Activated T-cell treated with anti-CD3 and anti-CD28 coated beads, Interleukin-2, amount 50 U/mL, for 4 hours (primary cell): ENCODE measurements at regions not wholly inside any gene's neighbourhood (a gene's known extent, or its start where the extent isn't known, plus 50 kb on each side); places are given as distances from the start of the nearest gene placed in this dataset.
"Not testable (repeated sequence)": the region's sequence is repeated elsewhere in the genome, so short reads cannot be mapped to it uniquely, and the experiment has no call there.

Experiments used
- ATAC-seq, 2 donors: fragments of 200-7000 bp; cut with Tn5 transposase; one replicate each; pipeline ENCODE4 v1.10.0; 2021
- DNase-seq: peaks from one replicate; pipeline ENCODE4 v3.0.0-alpha.2; 2020
- H3K27me3 Mint-ChIP-seq: one replicate; pipeline ENCODE4 v1.8.0; 2021; ENCODE audit warnings: low read depth, mixed read lengths
- H3K36me3 Mint-ChIP-seq: one replicate; pipeline ENCODE4 v1.8.0; 2022; ENCODE audit warnings: mixed read lengths; ENCODE audit not compliant: insufficient read depth
- H3K4me1 Mint-ChIP-seq: one replicate; pipeline ENCODE4 v1.8.0; 2021; ENCODE audit warnings: low read depth, mixed read lengths
- H3K4me3 Mint-ChIP-seq: one replicate; pipeline ENCODE4 v1.8.0; 2021; ENCODE audit warnings: mild to moderate bottlenecking, moderate library complexity, mixed read lengths
- H3K9me3 Mint-ChIP-seq: one replicate; pipeline ENCODE4 v1.8.0; 2021; ENCODE audit warnings: mixed read lengths

DNA sequence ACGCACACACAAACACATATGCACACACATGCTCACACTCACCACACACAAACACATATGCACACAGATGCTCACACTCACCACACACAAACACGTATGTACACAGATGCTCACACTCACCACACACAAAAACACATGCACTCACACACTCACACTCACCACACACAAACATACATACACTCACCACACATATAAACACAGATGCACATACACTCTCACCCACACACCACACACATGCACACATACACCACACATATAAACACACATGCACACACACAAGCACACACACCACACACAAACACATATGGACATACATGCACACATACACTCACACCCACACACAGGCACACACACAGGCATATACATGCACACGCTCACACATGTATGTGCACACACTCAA, 112.3 kb downstream of the ERMARD start:
- H3K36me3 Mint-ChIP-seq, result no peaks in the 10 kb centered on the region
- DNase-seq (no peak), ATAC-seq (no peak)
- peaks cover 16% of the 10 kb centered on the region for H3K4me1 Mint-ChIP-seq
- H3K4me3 Mint-ChIP-seq, result no peak overlapping the region
- no peaks in the 10 kb centered on the region for H3K9me3 Mint-ChIP-seq
- no peaks in the 10 kb centered on the region for H3K27me3 Mint-ChIP-seq

DNA sequence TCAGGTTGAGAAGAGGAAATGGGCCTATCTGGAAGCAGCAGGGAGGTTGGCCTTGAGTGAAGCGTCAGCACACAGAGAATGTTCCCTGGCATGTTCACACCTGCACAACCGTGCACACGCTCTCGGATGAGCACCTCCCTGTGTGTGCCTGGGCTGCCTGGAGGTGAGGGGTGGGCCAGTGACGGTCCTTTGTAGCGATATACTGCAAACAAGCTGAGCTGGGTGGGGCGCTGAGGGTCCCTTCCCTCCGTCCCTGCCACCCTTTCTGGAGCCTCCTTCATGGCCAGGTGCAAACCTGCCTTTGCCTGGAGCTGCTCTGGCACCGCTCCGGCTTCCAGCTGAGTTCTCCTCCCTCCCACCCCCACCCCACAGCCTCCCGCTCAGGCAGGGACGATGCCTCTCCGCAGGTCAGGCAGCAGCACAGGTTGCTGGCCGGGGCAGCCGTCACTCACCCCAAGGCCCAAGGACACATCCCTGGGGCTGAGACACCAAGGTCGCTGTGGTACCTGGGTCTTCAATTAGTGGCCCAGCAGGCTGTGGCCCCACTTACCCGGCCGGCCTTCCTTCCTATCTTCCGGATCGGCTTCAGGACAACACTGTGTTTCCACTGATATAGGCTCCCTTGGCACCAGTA, 111.6 kb downstream of the ERMARD start:
- H3K4me3 Mint-ChIP-seq, result no peak overlapping the region

DNA sequence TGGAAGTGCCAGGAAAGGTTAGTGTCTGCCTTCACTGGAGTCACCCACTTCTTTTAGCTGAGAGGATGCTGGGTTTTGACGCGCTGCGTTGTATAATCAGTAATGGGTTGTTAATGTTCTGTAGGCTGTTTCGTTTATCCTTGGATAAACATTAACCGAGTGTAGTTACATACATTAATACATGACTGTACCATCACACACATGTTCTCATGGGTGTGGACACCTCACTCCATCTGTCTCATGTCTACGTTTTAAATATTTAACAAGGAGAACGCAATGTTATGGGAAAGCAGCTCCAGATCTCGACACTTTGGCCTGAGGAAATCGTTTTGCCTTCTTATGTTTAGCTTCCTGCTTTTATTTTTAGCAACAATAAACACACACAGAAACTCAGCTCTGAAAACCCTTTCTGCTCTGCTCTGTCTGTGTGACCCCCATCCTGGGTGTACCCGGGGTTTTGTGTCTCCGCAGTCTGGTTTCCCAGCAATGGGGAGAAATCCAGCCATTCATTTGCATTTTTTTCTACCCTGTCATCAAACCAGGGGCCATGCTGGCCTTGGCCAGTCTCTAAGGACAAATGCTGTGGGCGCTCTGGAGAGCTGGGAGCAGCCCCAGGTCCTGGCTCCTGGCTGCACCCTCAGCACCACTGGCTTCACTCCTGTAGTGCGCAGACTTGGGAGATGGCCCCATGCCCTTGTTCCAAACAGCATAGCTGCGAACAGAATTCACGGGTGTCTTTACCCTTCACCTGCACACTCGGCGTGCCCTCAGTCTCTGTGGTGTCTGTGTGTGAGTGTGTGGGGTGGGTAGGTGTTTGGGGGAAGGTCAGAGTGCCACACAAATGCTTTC, 110.8 kb downstream of the ERMARD start:
- ATAC-seq (no peak), DNase-seq (no peak)
- Mint-ChIP-seq H3K36me3 (no peaks in the 10 kb centered on the region), H3K27me3 (no peaks in the 10 kb centered on the region), H3K9me3 (peaks cover 2% of the 10 kb centered on the region), H3K4me3 (no peak overlapping the region), H3K4me1 (peaks cover 8% of the 10 kb centered on the region)

More for the DNA sequence above, 111.6 kb downstream of the ERMARD start:
- peaks cover 10% of the 10 kb centered on the region for H3K4me1 Mint-ChIP-seq
- H3K9me3 Mint-ChIP-seq, result no peaks in the 10 kb centered on the region
- ATAC-seq (no peak), DNase-seq (no peak)
- H3K27me3 Mint-ChIP-seq, result no peaks in the 10 kb centered on the region
- H3K36me3 Mint-ChIP-seq, result no peaks in the 10 kb centered on the region

DNA sequence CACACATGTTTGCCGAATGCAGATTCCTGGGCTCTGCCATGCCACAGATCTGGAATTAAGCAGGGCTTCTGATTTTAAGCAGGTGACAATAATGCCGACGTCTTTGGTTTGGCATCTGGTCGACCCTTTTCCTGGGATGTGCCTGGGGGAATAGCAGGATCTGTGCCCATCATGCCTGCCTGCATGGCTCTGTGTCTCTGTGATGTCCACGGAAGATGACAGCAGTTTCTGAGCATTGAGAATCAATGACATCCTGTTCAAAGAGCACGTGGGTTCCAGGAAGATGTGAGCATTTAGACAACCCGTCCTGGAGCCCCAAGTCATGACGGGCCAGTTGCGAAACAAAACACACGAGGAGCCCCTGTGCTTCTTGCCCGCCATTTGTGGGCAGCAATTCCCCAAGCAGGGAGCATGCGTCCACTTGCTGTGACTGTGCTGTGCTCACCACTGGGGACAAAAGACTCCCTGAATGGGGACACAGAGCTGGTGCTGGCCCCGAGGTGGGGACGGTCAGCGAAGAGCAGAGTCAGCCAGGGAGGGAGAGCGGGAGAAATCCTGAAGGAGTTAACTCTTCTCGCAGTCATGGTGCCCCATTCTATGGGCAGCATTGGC, 110.1 kb downstream of the ERMARD start:
- Mint-ChIP-seq H3K4me1 (peaks cover 6% of the 10 kb centered on the region), H3K4me3 (no peak overlapping the region), H3K9me3 (peaks cover 4% of the 10 kb centered on the region), H3K27me3 (no peaks in the 10 kb centered on the region), H3K36me3 (no peaks in the 10 kb centered on the region)
- DNase-seq (no peak), ATAC-seq (no peak)

DNA sequence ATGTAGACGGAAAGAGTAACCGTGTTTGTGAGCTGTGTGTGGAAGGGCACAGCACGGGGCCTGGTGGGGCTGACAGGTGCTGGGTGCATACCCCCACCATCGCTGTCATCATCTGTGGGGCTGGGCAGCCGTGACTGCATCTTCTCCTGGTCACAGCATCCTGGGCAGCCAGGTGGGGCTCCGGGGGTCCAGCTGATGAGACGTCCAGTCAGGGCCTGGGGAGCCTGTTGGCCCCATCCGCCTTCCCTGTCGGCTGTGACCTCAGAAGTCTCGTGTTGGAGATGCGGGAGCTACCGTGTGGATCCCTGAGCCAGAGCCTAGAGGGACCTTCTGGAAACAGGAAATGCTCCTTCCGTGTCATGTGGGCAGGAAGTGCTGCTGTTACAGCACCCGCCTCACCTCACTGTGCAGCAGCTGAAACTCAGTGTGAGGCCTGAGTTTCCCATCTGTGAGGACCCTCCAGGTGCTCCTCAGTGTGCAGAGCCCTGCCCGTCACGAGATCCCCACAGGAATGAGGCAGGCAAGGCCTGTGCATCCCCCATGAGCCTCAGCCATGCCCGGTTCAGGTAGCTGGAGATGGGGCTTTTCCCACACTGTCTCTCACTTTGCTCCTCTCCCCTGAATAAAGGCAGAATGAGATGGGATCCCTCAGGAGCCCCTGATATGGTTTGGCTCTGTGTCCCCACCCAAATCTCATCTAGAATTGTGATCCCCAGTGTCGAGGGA, 108.7 kb downstream of the ERMARD start:
- DNase-seq, result no peak
- H3K4me1 Mint-ChIP-seq, result peaks cover 6% of the 10 kb centered on the region
- no peaks in the 10 kb centered on the region for H3K27me3 Mint-ChIP-seq
- no peaks in the 10 kb centered on the region for H3K36me3 Mint-ChIP-seq
- H3K9me3 Mint-ChIP-seq, result peaks cover 4% of the 10 kb centered on the region
- ATAC-seq, result peak in 1 of 2 donors; percentile 40
- no peak overlapping the region for H3K4me3 Mint-ChIP-seq

DNA sequence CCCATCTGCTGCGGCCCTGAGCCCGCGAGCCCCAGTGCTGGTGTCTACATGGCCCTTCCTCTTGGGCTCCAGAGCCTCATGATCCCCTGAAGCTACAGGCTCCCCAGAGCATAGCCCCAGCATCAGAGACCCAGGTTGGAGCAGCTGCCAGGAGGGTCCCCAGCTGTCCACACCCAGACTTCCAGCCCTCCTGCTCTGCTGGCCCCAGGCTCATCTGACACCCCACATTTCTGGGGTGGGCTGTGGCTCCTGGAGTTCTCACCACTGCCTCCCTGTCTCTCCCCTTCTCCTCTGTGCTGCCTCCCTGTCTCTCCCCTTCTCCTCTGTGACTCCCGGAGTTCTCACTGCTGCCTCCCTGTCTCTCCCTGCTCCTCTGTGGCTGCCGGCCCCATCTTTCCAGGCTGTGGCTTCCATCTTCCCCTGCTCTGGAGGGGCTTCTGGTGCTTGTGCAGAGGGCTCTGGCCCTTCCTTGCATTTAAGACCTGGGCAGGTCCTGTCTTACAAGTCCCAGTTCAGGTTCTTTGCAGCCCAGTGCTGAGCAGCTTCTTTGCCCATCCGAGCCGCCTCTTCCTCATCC, 108.1 kb downstream of the ERMARD start:
- H3K36me3 Mint-ChIP-seq, result no peaks in the 10 kb centered on the region

DNA sequence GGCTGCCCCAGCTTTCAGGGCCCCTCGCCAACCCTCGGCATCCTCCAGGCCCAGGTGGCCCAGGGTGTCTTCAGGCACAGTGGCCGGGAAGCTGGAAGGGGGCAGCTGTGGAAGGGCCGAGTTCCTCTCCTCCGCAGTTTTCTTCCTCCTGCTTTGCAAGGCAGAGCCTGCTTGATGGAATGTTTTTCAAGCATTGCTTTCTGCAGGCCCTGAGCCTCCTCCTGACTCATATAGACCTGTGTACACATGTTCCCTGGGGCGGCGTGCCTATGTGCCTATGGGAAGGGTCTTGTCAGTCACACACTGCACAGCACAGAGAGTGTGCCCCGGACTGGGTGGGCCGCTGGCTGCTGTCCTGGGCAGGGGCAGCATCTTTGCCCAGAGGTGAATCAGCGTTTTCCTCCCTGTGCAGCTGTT, 107.5 kb downstream of the ERMARD start:
- H3K4me3 Mint-ChIP-seq, result no peak overlapping the region
- H3K4me1 Mint-ChIP-seq, result peaks cover 6% of the 10 kb centered on the region
- H3K9me3 Mint-ChIP-seq, result peaks cover 4% of the 10 kb centered on the region
- no peaks in the 10 kb centered on the region for H3K27me3 Mint-ChIP-seq
- H3K36me3 Mint-ChIP-seq, result no peaks in the 10 kb centered on the region
- no peak for DNase-seq
- ATAC-seq, result no peak

More for the DNA sequence above, 108.1 kb downstream of the ERMARD start:
- no peak overlapping the region for H3K4me3 Mint-ChIP-seq
- H3K9me3 Mint-ChIP-seq, result peaks cover 4% of the 10 kb centered on the region
- DNase-seq (no peak), ATAC-seq (no peak)
- H3K27me3 Mint-ChIP-seq, result no peaks in the 10 kb centered on the region
- H3K4me1 Mint-ChIP-seq, result peaks cover 6% of the 10 kb centered on the region

DNA sequence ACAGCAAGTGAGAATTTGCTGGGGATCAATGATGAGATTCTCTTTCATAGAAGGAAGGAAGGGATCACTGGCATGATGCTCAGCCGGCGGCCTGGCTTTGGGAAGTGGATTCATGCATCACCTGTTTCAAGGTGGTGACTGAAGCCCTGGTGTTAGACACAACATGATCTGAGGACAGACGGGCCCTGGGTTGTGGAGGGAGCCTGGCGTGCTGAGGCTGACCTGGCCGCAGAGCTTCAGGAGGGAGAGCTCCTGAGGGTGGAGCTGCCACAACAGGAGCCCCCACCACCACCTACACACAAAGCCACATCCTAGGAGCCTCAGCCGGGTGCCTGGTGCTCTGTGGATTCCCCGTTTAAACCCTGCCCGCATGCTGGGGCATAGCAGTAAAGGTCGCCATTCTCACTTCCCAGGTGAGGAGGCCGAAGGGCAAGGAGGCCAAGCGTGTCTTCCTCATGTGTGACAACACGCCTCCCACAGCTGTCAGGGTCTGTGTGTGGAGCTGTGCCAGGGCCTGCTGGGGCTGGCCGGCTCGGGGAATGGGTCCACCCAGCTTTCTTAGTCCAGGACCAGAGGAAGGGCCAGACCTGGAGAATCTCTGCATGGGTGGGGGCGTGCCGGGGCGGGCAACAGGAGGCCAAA, 107.0 kb downstream of the ERMARD start:
- ATAC-seq, result no peak
- peaks cover 4% of the 10 kb centered on the region for H3K9me3 Mint-ChIP-seq

DNA sequence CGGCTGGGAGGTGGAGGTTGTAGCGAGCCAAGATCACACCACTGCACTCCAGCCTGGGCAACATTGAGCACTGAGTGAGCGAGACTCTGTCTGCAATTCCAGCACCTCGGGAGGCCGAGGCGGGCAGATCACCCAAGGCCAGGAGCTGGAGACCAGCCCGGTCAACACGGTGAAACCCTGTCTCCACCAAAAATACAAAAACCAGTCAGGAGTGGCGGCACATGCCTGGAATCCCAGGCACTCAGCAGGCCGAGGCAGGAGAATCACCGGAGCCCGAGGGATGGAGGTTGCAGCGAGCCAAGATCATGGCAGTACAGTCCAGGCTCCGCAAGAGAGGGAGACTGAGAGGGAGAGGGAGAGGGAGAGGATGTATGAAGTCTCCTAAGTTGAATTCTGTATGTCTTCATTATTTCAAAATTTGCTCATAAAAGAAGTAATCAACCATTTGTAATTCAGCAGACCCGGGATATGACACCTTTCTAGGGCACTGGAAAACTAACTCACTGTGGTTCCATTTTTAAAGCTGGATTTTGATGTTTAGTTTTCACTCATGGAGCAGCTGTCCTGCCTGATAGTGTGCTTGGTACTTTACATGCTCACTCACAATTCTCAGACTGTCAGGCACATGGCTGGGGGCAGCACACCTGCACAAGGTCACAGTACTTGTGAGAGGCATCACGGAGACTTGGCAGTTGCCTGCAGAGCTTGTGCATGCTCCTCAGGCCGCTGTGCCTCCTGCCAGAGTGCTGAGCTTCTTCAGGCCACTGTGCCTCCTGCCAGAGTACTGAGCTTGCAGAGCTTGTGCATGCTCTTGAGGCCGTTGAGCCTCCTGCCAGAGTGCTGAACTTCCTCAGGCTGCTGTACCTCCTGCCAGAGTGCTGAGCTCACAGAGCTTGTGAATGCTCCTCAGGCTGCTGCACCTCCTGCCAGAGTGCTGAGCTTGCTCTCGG, 106.2 kb downstream of the ERMARD start:
- Mint-ChIP-seq H3K4me3 (no peak overlapping the region), H3K36me3 (no peaks in the 10 kb centered on the region), H3K9me3 (peaks cover 4% of the 10 kb centered on the region), H3K27me3 (no peaks in the 10 kb centered on the region), H3K4me1 (peaks cover 6% of the 10 kb centered on the region)
- ATAC-seq (no peak), DNase-seq (no peak)

More for the DNA sequence above, 107.0 kb downstream of the ERMARD start:
- Mint-ChIP-seq H3K4me1 (peaks cover 6% of the 10 kb centered on the region), H3K27me3 (no peaks in the 10 kb centered on the region), H3K4me3 (no peak overlapping the region), H3K36me3 (no peaks in the 10 kb centered on the region)
- no peak for DNase-seq

DNA sequence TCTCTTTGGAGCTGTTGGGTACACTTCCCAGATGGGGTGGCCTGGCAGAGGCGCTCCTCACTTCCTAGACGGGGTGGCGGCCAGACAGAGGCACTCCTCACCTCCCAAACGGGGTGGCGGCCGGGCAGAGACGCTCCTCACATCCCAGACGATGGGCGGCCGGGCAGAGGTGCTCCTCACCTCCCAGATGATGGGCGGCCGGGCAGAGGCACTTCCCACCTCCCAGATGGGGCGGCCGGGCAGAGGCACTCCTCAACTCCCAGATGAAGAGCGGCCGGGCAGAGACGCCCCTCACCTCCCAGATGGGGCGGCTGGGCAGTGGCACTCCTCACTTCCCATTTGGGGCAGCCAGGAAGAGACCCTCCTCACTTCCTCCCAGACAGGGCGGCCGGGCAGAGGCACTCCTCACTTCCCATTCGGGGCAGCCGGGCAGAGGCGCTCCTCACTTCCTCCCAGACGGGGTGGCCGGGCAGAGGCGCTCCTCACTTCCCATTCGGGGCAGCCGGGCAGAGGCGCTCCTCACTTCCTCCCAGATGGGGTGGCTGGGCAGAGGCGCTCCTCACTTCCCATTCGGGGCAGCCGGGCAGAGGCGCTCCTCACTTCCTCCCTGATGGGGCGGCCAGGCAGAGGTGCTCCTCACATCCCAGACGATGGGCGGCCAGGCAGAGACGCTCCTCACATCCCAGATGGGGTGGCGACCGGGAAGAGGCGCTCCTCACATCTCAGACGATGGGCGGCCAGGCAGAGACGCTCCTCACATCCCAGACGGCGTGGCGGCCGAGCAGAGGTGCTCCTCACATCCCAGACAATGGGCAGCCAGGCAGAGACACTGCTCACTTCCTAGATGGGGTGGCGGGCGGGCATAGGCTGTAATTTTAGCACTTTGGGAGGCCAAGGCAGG, 105.3 kb downstream of the ERMARD start:
- not testable (repeated sequence) for H3K36me3 Mint-ChIP-seq, H3K9me3 Mint-ChIP-seq, H3K4me1 Mint-ChIP-seq, ATAC-seq, H3K4me3 Mint-ChIP-seq, H3K27me3 Mint-ChIP-seq, DNase-seq

DNA sequence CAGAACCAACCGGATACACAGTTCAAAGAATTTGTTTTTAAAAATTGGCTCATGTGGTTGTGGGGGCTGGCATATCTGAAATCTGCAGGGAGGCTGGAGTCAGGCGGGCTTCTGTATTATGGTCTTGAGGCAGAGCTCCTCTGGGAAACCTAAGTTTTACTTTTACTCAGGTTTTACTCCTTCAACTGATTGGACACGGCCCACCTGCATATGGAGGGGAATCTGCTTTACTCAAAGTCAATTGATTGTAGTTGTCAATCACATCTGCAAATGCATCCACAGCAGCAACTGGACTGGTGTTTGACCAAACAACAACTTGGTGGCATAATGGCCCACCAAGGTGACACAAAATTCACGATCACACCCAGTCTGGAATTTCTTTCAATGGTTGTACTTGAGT, 103.4 kb downstream of the ERMARD start:
- H3K4me1 Mint-ChIP-seq, result no peaks in the 10 kb centered on the region
- DNase-seq (no peak), ATAC-seq (no peak)
- H3K27me3 Mint-ChIP-seq, result no peaks in the 10 kb centered on the region
- no peaks in the 10 kb centered on the region for H3K36me3 Mint-ChIP-seq
- H3K9me3 Mint-ChIP-seq, result peaks cover 4% of the 10 kb centered on the region
- H3K4me3 Mint-ChIP-seq, result no peak overlapping the region

DNA sequence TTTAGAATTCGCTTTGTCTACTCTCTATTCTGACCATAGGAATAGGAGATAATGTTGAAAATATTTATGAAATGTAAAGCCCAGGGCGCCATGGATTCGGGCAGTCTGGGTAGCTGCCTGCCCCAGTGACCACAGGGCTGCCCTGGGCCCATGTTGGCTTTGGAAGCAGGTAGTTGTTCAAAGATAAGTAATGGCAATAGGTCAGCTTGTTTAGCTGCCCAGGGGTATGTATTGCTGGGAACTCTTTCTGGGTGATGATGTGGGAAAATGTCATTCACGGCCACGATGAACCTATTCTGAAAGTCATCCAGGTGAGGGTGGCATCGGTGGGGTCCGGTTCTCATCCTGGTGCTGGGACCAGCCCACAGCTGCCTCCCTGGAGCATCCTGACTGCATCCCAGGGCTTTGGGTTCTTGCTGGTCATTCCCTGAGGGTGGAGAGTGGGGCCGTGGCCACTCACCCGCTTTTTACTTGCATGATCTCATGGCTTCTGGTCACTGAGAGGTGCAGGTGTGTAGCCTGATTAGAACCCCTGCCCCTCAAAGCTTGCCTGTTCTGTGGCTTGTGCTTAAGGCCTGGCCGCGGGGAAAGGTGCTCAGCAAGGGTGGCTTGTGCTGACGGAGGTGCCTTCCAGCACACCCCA, 102.8 kb downstream of the ERMARD start:
- Mint-ChIP-seq H3K36me3 (no peaks in the 10 kb centered on the region), H3K4me3 (no peak overlapping the region), H3K27me3 (no peaks in the 10 kb centered on the region), H3K9me3 (peaks cover 4% of the 10 kb centered on the region), H3K4me1 (no peaks in the 10 kb centered on the region)
- ATAC-seq, result no peak
- no peak for DNase-seq
